Epithelial cell of proximal tubule (primary cell): ENCODE measurements at regions not wholly inside any gene's neighbourhood (a gene's known extent, or its start where the extent isn't known, plus 50 kb on each side); places are given as distances from the start of the nearest gene placed in this dataset.

Source experiments
- DNase-seq: peaks from one replicate; pipeline ENCODE4 v3.0.0-alpha.2; 2011; ENCODE audit warnings: low read depth
- H3K4me3 ChIP-seq: 2 replicates; pipeline ENCODE4 v1.5.1; 2011; ENCODE audit warnings: low read depth, mild to moderate bottlenecking, low read length
- TF ChIP-seq, protein P1 (sequence below): conservative IDR thresholded peaks from 2 replicates; pipeline ENCODE4 v1.5.1; 2012; ENCODE audit warnings: low read depth, mild to moderate bottlenecking, low read length

DNA sequence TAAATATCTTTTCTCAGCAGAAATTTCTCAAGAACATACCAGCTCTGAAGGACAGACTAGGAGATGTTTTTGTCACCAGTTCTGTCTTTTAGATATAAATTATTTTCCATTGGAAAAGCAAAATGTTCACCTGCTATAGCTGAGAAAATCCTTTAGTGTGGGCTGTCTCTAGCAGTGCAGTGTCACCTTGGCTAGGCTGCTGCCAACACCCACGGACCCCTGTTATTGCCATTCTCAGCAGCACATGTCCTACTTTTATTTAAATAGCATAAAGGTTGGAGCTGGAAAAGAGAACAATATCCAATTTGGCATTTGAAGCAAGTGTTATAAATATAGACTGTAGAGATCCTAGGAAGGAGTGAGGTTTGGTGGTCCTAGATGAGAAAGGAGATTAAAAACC is 156.4 kb downstream of the TPH2 start:
- DNase-seq: no peak
- TF ChIP-seq, protein P1, sequence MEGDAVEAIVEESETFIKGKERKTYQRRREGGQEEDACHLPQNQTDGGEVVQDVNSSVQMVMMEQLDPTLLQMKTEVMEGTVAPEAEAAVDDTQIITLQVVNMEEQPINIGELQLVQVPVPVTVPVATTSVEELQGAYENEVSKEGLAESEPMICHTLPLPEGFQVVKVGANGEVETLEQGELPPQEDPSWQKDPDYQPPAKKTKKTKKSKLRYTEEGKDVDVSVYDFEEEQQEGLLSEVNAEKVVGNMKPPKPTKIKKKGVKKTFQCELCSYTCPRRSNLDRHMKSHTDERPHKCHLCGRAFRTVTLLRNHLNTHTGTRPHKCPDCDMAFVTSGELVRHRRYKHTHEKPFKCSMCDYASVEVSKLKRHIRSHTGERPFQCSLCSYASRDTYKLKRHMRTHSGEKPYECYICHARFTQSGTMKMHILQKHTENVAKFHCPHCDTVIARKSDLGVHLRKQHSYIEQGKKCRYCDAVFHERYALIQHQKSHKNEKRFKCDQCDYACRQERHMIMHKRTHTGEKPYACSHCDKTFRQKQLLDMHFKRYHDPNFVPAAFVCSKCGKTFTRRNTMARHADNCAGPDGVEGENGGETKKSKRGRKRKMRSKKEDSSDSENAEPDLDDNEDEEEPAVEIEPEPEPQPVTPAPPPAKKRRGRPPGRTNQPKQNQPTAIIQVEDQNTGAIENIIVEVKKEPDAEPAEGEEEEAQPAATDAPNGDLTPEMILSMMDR: no peak
- H3K4me3 ChIP-seq: no peak overlapping the region

DNA sequence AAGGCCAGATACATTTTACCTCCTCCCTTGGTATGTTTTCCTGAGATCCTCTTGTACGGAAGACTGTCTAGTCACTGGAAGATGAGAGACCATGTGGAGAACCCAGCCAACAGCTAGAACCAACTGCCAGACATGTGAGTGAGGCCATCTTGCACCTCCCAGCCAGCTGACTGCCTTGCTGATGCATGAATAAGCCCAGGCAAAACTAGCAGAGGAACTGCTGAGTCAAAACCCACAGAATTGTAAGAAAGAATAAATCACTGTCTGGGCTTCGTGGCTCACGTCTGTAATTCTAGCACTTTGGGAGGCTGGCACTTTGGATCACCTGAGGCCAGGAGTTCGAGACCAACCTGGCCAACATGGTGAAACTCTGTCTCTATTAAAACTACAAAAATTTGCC is 160.0 kb downstream of the TPH2 start:
- no peak for DNase-seq
- H3K4me3 ChIP-seq: no peak overlapping the region
- TF ChIP-seq, protein P1: no peak

DNA sequence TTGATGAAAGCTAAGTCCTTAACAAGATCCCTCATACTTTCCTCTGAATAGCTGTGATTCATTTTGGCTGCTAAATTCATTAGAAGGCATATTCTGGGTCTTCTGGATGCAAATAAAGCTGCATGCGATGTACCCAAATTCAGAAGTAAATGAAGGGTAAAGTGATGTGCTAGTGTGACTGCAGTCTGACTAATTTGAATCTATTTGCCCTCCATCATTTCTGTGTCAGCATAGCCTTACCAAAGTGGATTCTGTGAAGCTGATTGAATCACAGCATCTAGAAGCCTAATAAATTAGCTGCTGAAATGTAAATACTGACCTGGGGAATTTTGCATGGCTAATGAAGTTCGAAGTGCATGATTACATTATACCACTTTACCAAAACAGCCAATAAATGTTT is 162.2 kb downstream of the TPH2 start:
- TF ChIP-seq, protein P1: no peak
- no peak for DNase-seq
- H3K4me3 ChIP-seq: no peak overlapping the region

DNA sequence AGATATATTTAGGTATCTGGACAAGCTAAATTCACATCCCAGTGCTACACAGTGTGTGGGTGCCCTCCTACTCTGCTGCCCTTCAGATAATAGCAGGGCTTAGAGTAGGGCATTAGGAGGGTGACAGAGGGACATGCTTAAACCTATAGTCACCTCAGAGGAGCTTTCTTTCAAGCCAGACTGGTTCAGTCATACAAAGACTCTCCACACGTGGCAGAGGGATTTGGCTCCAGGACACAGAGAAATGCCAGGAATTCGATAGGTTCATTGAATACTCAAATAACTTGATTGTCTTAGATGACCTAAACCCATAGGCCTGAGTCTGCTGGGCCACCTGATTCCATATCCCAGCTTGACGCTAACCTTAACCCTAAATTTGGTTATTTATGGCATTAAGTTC is 163.5 kb downstream of the TPH2 start:
- TF ChIP-seq, protein P1: no peak
- no peak for DNase-seq
- no peak overlapping the region for H3K4me3 ChIP-seq

DNA sequence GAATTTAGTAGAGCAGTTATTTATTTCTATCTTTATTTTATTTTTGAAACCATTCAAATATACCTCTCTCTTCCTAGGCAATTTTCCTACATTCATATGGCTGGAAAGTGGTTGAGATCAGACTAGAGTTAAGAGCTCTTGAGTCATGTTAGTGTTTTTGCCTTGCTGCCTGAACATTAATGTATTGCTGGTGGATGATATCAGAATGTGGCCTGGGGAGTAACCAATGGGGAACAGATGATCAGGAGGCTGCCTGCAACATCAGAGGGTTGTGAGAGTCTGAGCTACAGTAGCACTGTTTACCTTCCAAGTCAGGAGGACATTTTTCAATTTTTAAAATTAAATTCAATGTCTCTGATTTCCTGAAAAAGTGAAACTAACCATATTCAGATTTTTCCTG is 166.3 kb upstream of the TRHDE start:
- TF ChIP-seq, protein P1: no peak
- DNase-seq: no peak
- no peak overlapping the region for H3K4me3 ChIP-seq

DNA sequence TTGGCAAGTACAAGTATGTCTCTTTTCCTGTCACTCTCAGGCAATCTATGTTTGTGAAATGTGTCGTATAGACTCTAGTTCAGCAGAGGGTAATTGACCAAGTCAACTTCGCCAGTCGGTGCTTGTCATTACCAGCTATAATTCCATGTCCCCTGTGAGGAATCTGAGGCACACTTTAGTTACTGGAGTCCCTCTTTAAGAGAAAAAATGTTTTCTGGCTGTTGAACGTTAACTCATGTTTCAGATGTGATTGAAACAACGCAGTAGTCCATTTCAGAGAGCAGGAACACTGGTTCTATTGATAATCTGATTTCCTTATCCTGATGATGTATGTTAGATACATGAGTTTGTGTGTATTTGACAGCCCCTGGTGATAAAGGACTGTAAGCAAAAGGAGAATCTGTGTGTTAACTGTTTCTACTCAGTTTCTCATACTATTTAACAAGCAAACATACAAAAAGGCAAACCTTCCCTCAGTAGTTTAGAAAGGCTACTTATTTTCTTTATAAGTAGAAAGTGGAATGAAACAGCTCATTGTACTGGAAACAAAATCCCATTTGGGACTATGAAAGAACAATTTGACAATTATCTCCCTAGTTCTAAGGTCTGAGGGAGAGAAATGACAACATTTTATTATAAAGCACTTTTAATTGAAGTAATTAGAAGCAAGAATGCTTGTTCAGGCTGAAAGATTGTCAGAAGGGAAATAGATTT is 161.1 kb upstream of the TRHDE start:
- H3K4me3 ChIP-seq: no peak overlapping the region
- TF ChIP-seq, protein P1: no peak
- no peak for DNase-seq

DNA sequence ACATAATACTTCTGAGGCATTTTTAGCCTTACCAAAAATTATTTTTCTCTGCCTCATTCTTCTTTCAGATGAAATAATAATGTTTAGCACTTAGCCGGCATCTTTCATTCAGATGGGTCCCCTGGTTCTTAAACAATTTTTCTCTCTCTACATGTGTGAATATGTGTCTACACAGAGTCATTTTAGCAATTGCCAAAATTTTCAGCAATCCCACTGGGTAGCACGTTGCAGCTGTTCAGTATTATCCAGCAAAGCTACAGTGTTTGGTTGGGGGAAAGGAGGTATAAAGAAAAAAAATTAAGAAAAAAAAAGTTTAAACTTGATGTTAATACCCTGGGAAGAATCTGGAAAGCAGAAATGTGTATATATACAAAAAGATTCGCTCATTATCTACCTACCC is 160.5 kb upstream of the TRHDE start:
- H3K4me3 ChIP-seq: no peak overlapping the region
- DNase-seq: no peak
- TF ChIP-seq, protein P1: no peak
